ENCODE measurements at regions not wholly inside any gene's neighbourhood (a gene's known extent, or its start where the extent isn't known, plus 50 kb on each side); places are given as distances from the start of the nearest gene placed in this dataset.
"Not testable (repeated sequence)": the region's sequence is repeated elsewhere in the genome, so short reads cannot be mapped to it uniquely, and the experiment has no call there.

DNA sequence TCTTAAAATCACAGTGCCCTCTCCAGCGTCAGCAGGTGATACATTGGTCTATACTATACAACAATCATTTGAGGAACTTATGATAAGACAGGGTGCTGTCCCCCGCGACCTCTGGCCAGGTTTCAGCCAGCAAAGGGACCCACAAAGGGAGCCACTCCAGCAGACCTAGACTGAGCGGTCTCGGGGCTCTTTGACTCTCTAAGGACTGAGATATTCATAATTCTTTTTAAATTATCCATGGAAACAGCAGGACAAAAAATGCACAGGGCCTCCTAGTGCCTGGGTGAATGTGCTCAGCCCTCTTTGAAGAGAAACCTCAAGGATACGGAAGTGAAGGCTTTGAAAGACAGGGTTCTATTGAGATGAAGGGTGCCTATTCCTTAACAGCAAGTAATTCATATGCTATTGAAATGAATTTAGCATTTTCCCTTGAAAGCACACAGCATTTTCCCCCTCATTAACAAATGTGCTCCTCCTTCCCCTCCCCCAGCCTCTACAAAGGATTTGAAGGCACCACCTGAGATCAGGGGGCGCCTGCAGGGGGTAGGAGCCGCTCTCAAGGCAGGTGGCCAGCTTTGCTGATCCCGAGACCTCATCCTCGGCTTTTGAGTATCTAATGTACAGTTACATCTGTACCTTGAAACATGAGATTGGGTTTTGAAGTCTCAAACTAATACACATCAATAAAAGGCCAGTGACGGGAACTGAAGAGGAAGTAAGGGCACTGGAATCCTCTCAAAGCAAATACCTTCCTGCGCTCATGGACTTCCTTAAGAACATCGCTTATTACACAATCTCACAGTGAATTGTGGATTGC, 65.3 kb upstream of the UNC93A start:
- not testable (repeated sequence) for DNase-seq (ENCODE audit: missing footprints); ATAC-seq
- intact Hi-C loops (cut with DNase I), result loop anchor here (10.0 kb wide), 1 partner anchor 149 kb away; no protein-coding TSS in a partner anchor

GRCh38 chr6:167226383-167226685, 64.8 kb upstream of the UNC93A start:
- no peak for DNase-seq (ENCODE audit: missing footprints)
- ATAC-seq, result no peak
- intact Hi-C loops (cut with DNase I), result loop anchor here (10.0 kb wide), 1 partner anchor 148 kb away; no protein-coding TSS in a partner anchor

GRCh38 chr6:167226791-167227190, 64.3 kb upstream of the UNC93A start:
- no peak for DNase-seq (ENCODE audit: missing footprints)
- no peak for ATAC-seq
- intact Hi-C loops (cut with DNase I), result loop anchor here (10.0 kb wide), 1 partner anchor 148 kb away; no protein-coding TSS in a partner anchor

- DNase-seq (ENCODE audit: missing footprints) (no peak), ATAC-seq (no peak)
- intact Hi-C loops (cut with DNase I), result loop anchor here (10.0 kb wide), 1 partner anchor 147 kb away; no protein-coding TSS in a partner anchor
Measured at GRCh38 chr6:167227984-167228383, 63.1 kb upstream of the UNC93A start.

DNA sequence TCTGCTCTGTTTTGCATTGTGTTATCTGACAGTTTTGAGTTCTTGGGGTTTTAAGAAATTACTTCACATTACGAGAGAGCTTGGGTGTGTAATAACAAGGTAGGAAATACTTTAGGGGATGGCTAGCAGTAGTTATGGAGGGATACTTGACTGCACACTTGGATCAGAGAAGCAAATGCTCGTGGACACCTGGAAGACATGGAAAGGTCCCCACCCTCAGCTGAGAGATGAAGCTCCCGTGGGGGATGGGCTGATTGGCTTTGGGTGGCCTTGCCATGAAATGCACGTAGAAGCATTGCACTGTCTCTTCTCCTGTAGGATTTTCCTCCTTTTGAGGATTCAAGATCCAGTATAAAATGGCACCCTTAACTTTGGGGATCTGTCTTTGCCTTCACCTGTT, 61.5 kb upstream of the UNC93A start:
- ATAC-seq (no peak), DNase-seq (ENCODE audit: missing footprints) (no peak)
- intact Hi-C loops (cut with DNase I), result loop anchor here (10.0 kb wide), 1 partner anchor 145 kb away; no protein-coding TSS in a partner anchor

DNA sequence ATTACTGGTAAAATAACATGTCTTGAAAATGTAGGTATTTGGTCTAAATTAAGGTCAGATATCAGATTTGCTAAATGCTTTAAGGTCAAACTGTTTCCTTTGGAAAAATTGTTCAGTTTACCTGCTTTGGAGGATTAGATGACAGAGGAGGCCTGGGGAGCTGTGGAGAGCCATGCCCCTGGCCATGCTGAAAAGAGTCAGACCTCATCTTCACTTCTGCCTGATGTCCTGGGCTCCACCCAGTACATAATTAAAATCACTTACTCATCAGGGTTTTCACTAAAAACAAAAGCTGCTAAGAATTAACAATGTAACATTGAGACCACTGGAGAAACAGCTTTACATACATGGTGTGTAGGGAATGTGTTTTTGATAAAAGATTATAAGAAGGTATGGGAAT, 60.8 kb upstream of the UNC93A start:
- intact Hi-C loops (cut with DNase I), result no loop called here
- ATAC-seq (no peak), DNase-seq (ENCODE audit: missing footprints) (no peak)

- intact Hi-C loops (cut with DNase I), result no loop called here
- DNase-seq (ENCODE audit: missing footprints) (no peak), ATAC-seq (no peak)
Measured at GRCh38 chr6:167232356-167232755, 58.8 kb upstream of the UNC93A start.

DNA sequence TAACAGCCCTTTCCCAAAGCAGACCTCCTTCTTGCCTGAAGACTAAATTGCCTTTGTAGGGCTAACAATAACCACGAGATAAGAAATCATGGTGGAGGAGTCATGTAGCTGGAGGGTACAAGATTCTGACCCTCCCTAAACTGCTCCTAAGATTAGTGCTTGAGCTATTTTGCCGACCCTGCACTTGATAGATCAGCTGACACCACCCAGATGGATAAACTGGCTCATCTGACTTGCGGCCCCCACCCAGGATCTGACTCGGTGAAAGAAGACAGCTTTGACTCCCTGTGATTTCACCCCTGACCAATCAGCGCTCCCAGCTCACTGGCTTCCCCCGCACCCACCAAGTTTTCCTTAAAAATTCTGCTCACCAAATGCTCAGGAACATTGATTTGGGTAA, 57.6 kb upstream of the UNC93A start:
- ATAC-seq (no peak), DNase-seq (ENCODE audit: missing footprints) (no peak)
- intact Hi-C loops (cut with DNase I), result no loop called here

GRCh38 chr6:167234576-167234975, 56.5 kb upstream of the UNC93A start:
- intact Hi-C loops (cut with DNase I); ATAC-seq; DNase-seq (ENCODE audit: missing footprints): not testable (repeated sequence)

DNA sequence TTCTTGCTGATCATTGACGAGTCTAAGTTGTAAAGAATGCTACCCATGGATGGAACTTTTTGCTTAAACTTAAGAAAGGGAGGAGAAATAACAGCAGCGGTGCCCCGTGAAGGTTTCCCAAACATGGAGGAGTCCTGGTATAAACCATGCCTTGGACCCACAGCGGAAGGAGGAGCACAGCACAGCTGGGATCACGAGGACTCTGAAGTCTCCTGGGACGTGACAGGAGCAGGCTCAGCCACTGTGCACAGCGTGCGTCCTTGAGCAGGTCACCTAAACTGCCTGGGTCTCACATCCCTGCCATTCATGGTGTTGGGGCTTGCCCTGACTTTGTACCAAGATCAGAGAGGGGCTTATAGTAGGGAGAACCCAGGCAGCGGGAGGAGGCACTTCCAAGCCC, 56.1 kb upstream of the UNC93A start:
- no peak for DNase-seq (ENCODE audit: missing footprints)
- intact Hi-C loops (cut with DNase I), result no loop called here
- no peak for ATAC-seq

GRCh38 chr6:167235421-167236238, 55.5 kb upstream of the UNC93A start:
- DNase-seq (ENCODE audit: missing footprints) (no peak), ATAC-seq (no peak)
- intact Hi-C loops (cut with DNase I), result no loop called here

GRCh38 chr6:167236239-167236571, 54.9 kb upstream of the UNC93A start:
- no peak for ATAC-seq
- no peak for DNase-seq (ENCODE audit: missing footprints)
- intact Hi-C loops (cut with DNase I), result no loop called here

- no peak for ATAC-seq
- intact Hi-C loops (cut with DNase I), result no loop called here
- no peak for DNase-seq (ENCODE audit: missing footprints)
Measured at GRCh38 chr6:167237438-167238145, 53.5 kb upstream of the UNC93A start.

- no peak for ATAC-seq
- DNase-seq (ENCODE audit: missing footprints), result no peak
- intact Hi-C loops (cut with DNase I), result no loop called here
Measured at GRCh38 chr6:167238146-167238693, 52.9 kb upstream of the UNC93A start.

DNA sequence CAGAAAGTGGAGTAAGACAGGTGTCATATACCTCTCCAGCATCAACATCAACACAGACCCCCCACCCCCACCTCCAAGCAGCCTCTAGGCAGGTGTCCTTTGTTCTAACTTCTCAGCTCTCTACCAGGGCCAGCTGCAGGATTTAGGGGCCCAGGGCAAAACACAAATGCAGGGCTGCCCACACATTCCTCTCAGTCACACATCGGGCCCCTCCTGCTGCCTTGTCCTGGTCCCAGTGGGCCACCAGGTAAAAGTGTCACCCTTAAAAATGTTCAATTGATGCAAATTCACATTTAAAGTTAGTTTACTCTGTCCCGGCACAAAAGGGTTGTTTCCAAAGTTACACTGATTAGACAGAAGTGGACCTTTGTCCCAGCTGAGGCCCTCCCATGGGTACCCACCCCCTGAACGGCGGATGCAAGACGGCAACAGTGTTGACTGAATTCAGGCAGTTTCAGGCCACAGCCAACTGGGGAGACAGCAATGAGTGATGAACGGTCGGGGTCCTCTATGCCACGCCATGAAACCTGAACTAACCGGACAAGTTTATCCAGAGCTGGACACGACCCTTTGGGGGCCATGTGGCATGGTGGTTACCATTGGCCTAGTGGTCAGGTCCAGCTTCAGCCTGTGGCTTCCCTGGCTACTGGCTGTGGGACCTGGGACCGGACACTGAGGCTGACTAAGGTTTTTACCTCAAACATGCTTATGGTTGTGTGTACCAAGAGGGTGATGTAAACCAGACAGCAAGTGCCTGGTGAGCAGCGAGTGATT, 52.2 kb upstream of the UNC93A start:
- DNase-seq (ENCODE audit: missing footprints) (no peak), ATAC-seq (no peak)
- intact Hi-C loops (cut with DNase I), result no loop called here

- DNase-seq (ENCODE audit: missing footprints); intact Hi-C loops (cut with DNase I); ATAC-seq: not testable (repeated sequence)
Measured at GRCh38 chr6:167239470-167239869, 51.6 kb upstream of the UNC93A start.

DNA sequence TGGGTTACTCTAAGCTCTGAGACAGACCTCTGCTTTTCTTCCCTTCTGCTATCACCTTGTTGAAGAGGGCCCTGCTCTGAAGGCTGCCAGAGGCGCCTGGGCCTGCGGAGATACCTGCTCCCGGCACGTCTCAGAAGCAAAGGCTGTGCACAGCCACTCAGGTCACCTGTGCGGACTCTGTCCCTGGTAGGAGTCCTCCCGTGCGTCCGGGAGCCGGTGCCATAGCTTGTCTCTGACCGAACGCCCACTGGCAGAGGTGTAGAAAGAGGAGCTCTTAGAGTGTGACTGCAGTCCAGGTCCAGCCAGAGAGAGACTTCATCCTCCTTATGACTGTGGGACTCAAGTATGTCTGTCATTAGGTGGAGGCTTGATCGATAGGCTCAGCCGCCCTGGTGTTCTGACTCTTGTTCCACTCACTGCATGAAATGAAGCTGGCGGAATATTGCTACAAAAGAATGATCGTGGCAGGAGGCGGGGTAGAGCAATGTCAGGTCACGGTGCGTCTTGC, 51.0 kb upstream of the UNC93A start:
- intact Hi-C loops (cut with DNase I), result no loop called here
- ATAC-seq, result no peak
- no peak for DNase-seq (ENCODE audit: missing footprints)
